H9 (cell line): ENCODE measurements at regions not wholly inside any gene's neighbourhood (a gene's known extent, or its start where the extent isn't known, plus 50 kb on each side); places are given as distances from the start of the nearest gene placed in this dataset.

Experiments used
- DNase-seq: peaks from one replicate; pipeline ENCODE4 v3.0.0-alpha.2; 2017
- H2AFZ ChIP-seq: one replicate; pipeline ENCODE4 v1.6.1; 2013; ENCODE audit warnings: mild to moderate bottlenecking, low read length, control low read depth, moderate library complexity
- H2AK5ac ChIP-seq: 2 replicates; pipeline ENCODE4 v1.6.1; 2013; ENCODE audit warnings: low read length, control low read depth, mixed read lengths; ENCODE audit not compliant: insufficient read length
- H2BK120ac ChIP-seq: one replicate; pipeline ENCODE4 v1.6.1; 2013; ENCODE audit warnings: low read depth, mild to moderate bottlenecking, low read length, control low read depth, inconsistent platforms; ENCODE audit not compliant: poor library complexity, severe bottlenecking
- H2BK12ac ChIP-seq: 2 replicates; pipeline ENCODE4 v1.6.1; 2013; ENCODE audit warnings: low read length, control low read depth, mixed read lengths, low read depth; ENCODE audit not compliant: insufficient read length
- H2BK15ac ChIP-seq: 2 replicates; pipeline ENCODE4 v1.6.1; 2013; ENCODE audit warnings: low read depth, low read length, control low read depth
- H2BK20ac ChIP-seq: one replicate; pipeline ENCODE4 v1.6.1; 2013; ENCODE audit warnings: low read depth, mild to moderate bottlenecking, low read length, control low read depth, inconsistent platforms; ENCODE audit not compliant: poor library complexity, severe bottlenecking
- H2BK5ac ChIP-seq: 2 replicates; pipeline ENCODE4 v1.6.1; 2013; ENCODE audit warnings: low read length, control low read depth, mixed read lengths; ENCODE audit not compliant: insufficient read length
- H3K14ac ChIP-seq: 2 replicates; pipeline ENCODE4 v1.6.1; 2013; ENCODE audit warnings: low read length, control low read depth; ENCODE audit not compliant: insufficient read depth
- H3K18ac ChIP-seq: 2 replicates; pipeline ENCODE4 v1.6.1; 2013; ENCODE audit warnings: low read depth, mild to moderate bottlenecking, mixed read lengths, low read length, control low read depth; ENCODE audit not compliant: insufficient read length
- H3K23ac ChIP-seq: 2 replicates; pipeline ENCODE4 v1.6.1; 2013; ENCODE audit warnings: low read length, control low read depth, mixed read lengths, low read depth; ENCODE audit not compliant: insufficient read length
- H3K23me2 ChIP-seq: 2 replicates; pipeline ENCODE4 v1.6.1; 2013; ENCODE audit warnings: low read depth, mild to moderate bottlenecking, mixed read lengths, low read length, control low read depth; ENCODE audit not compliant: insufficient read length, poor library complexity, severe bottlenecking
- H3K27ac ChIP-seq: 2 replicates; pipeline ENCODE4 v1.5.1; 2013; ENCODE audit warnings: low read length, control low read depth, mixed read lengths, low read depth; ENCODE audit not compliant: insufficient read length
- H3K27me3 ChIP-seq: 2 replicates; pipeline ENCODE4 v1.6.1; 2013; ENCODE audit warnings: low read length, control low read depth, inconsistent platforms; ENCODE audit not compliant: insufficient read depth
- H3K4ac ChIP-seq: 2 replicates; pipeline ENCODE4 v1.6.1; 2013; ENCODE audit warnings: low read depth, mild to moderate bottlenecking, control low read depth, inconsistent platforms, low read length, moderate library complexity
- H3K4me1 ChIP-seq: 2 replicates; pipeline ENCODE4 v1.6.1; 2013; ENCODE audit warnings: low read length, control low read depth, inconsistent platforms; ENCODE audit not compliant: insufficient read depth
- H3K4me2 ChIP-seq: 2 replicates; pipeline ENCODE4 v1.6.1; 2013; ENCODE audit warnings: low read length, control low read depth, mixed read lengths; ENCODE audit not compliant: insufficient read length, insufficient read depth
- H3K56ac ChIP-seq: 2 replicates; pipeline ENCODE4 v1.6.1; 2013; ENCODE audit warnings: low read depth, mild to moderate bottlenecking, mixed read lengths, low read length, control low read depth; ENCODE audit not compliant: insufficient read length
- H3K79me1 ChIP-seq: 2 replicates; pipeline ENCODE4 v1.6.1; 2013; ENCODE audit warnings: low read depth, mild to moderate bottlenecking, moderate library complexity, low read length, control low read depth, inconsistent platforms; ENCODE audit not compliant: insufficient read depth, poor library complexity, severe bottlenecking
- H3K79me2 ChIP-seq: 2 replicates; pipeline ENCODE4 v1.6.1; 2013; ENCODE audit warnings: low read length, control low read depth, inconsistent platforms; ENCODE audit not compliant: insufficient read depth
- H3K9ac ChIP-seq: 2 replicates; pipeline ENCODE4 v1.6.1; 2013; ENCODE audit warnings: low read length, control low read depth, mixed read lengths; ENCODE audit not compliant: insufficient read length; ENCODE audit errors: extremely low read depth
- H3K9me3 ChIP-seq: one replicate; pipeline ENCODE4 v1.6.1; 2013; ENCODE audit warnings: low read depth, low read length, inconsistent platforms; ENCODE audit not compliant: control insufficient read depth
- H3T11ph ChIP-seq: one replicate; pipeline ENCODE4 v1.6.1; 2013; ENCODE audit warnings: mild to moderate bottlenecking, low read length, control low read depth, inconsistent platforms
- H4K20me1 ChIP-seq: one replicate; pipeline ENCODE4 v1.6.1; 2013; ENCODE audit not compliant: control insufficient read depth, insufficient read length, insufficient read depth
- H4K5ac ChIP-seq: 2 replicates; pipeline ENCODE4 v1.6.1; 2013; ENCODE audit warnings: low read depth, mild to moderate bottlenecking, mixed read lengths, low read length, control low read depth; ENCODE audit not compliant: insufficient read length
- H4K8ac ChIP-seq: replicated peaks from 2 replicates; pipeline ENCODE4 v1.6.1; 2013; ENCODE audit warnings: low read length, control low read depth, mixed read lengths, low read depth; ENCODE audit not compliant: insufficient read length
- H4K91ac ChIP-seq: 2 replicates; pipeline ENCODE4 v1.6.1; 2013; ENCODE audit warnings: low read depth, mild to moderate bottlenecking, moderate library complexity, mixed read lengths, low read length, control low read depth; ENCODE audit not compliant: insufficient read length
- H3K27ac Mint-ChIP-seq, 3 experiments: 2 replicates in 2 of 3; 3 replicates in 1 of 3; pipeline ENCODE4 v1.8.0; 2020 to 2021; ENCODE audit warnings: mixed read lengths in 3 of 3, mild to moderate bottlenecking in 1 of 3, moderate library complexity in 1 of 3
- H3K27me3 Mint-ChIP-seq: 2 replicates; pipeline ENCODE4 v1.8.0; 2021; ENCODE audit warnings: low read depth, mild to moderate bottlenecking, moderate library complexity, mixed read lengths
- H3K36me3 Mint-ChIP-seq, 3 experiments: 2 replicates in 2 of 3; 3 replicates in 1 of 3; pipeline ENCODE4 v1.8.0; 2020 to 2021; ENCODE audit warnings: low read depth in 3 of 3, mixed read lengths in 3 of 3; ENCODE audit not compliant: insufficient read depth in 1 of 3
- H3K4me1 Mint-ChIP-seq, 2 experiments: 2 replicates each; pipeline ENCODE4 v1.8.0; 2020; ENCODE audit warnings: mixed read lengths in 2 of 2
- H3K4me3 Mint-ChIP-seq, 2 experiments: 2 replicates in 1 of 2; 3 replicates in 1 of 2; pipeline ENCODE4 v1.8.0; 2020 to 2021; ENCODE audit warnings: mild to moderate bottlenecking in 2 of 2, mixed read lengths in 2 of 2, moderate library complexity in 1 of 2
- H3K9me3 Mint-ChIP-seq, 2 experiments: 2 replicates in 1 of 2; 3 replicates in 1 of 2; pipeline ENCODE4 v1.8.0; 2020; ENCODE audit warnings: mild to moderate bottlenecking in 2 of 2, mixed read lengths in 2 of 2, moderate library complexity in 1 of 2
- WGBS: extraction: QIAGEN DNeasy Blood & Tissue Kit; methylation state at CpG from one replicate; pipeline ENCODE4 v1.1.7; 2013; ENCODE audit warnings: missing lambda C conversion rate, low lambda C conversion rate, mixed read lengths; ENCODE audit not compliant: insufficient read length; ENCODE audit errors: extremely low coverage; 5-methylcytosine and 5-hydroxymethylcytosine counted together
- TF ChIP-seq, protein P1 (sequence below): fragments of 200-600 bp; sonication (generic); conservative IDR thresholded peaks from 3 replicates; pipeline ENCODE4 v1.8.0; 2021; ENCODE audit warnings: antibody characterized with exemption, mild to moderate bottlenecking

DNA sequence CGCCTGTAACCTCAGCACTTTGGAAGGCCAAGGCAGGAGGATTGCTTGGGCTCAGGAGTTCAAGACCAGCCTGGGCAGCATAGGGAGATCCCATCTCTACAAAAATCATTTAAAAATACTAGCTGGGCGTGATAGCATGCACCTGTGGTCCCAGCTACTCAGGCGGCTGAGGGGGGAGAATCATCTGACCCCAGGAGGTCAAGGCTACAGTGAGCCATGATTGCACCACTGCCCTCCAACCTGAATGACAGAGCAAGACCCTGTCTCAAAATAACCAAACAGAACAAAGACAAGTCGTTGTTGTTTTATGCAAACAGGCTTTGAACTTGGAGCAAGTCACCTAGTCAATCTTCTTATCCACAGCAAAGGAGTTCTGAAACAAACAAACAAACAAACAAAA lies 82.0 kb upstream of the AKAP13 start:
- no peaks in the 10 kb centered on the region for H3K23me2 ChIP-seq
- Mint-ChIP-seq H3K4me1 (peaks cover 3 to 8% of the 10 kb centered on the region in 2 experiments), H3K4me3 (no peak overlapping the region), H3K27ac (no peak overlapping the region), H3K9me3 (no peaks in the 10 kb centered on the region; a peak in 1 of 5 replicates), H3K27me3 (peaks cover 4% of the 10 kb centered on the region; the same call in 1 of the 2 replicates), H3K36me3 (no peaks in the 10 kb centered on the region)
- no peak overlapping the region for H3K56ac ChIP-seq
- H2AK5ac ChIP-seq = no peak overlapping the region
- H2BK15ac ChIP-seq = no peak overlapping the region
- no peaks in the 10 kb centered on the region for H3K4me1 ChIP-seq
- no peak overlapping the region for H3K9ac ChIP-seq
- no peak overlapping the region for H4K91ac ChIP-seq
- no peak overlapping the region for H4K5ac ChIP-seq
- H4K20me1 ChIP-seq = no peaks in the 10 kb centered on the region
- TF ChIP-seq, protein P1, sequence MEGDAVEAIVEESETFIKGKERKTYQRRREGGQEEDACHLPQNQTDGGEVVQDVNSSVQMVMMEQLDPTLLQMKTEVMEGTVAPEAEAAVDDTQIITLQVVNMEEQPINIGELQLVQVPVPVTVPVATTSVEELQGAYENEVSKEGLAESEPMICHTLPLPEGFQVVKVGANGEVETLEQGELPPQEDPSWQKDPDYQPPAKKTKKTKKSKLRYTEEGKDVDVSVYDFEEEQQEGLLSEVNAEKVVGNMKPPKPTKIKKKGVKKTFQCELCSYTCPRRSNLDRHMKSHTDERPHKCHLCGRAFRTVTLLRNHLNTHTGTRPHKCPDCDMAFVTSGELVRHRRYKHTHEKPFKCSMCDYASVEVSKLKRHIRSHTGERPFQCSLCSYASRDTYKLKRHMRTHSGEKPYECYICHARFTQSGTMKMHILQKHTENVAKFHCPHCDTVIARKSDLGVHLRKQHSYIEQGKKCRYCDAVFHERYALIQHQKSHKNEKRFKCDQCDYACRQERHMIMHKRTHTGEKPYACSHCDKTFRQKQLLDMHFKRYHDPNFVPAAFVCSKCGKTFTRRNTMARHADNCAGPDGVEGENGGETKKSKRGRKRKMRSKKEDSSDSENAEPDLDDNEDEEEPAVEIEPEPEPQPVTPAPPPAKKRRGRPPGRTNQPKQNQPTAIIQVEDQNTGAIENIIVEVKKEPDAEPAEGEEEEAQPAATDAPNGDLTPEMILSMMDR = no peak
- DNase-seq = no peak
- H2AFZ ChIP-seq = no peak overlapping the region
- H2BK120ac ChIP-seq = no peak overlapping the region
- no peak overlapping the region for H3K23ac ChIP-seq
- no peak overlapping the region for H3K27ac ChIP-seq
- no peaks in the 10 kb centered on the region for H3K79me1 ChIP-seq
- H3K18ac ChIP-seq = no peak overlapping the region
- H4K8ac ChIP-seq = no peak overlapping the region
- no peak overlapping the region for H3K4me2 ChIP-seq
- no peak overlapping the region for H3K14ac ChIP-seq
- no CpG with 5 or more reads among the region's 4 CpGs for WGBS
- H3K79me2 ChIP-seq = no peaks in the 10 kb centered on the region
- no peak overlapping the region for H3K4ac ChIP-seq
- no peak overlapping the region for H3T11ph ChIP-seq
- no peaks in the 10 kb centered on the region for H3K9me3 ChIP-seq
- no peak overlapping the region for H2BK5ac ChIP-seq
- no peaks in the 10 kb centered on the region for H3K27me3 ChIP-seq
- H2BK20ac ChIP-seq = no peak overlapping the region
- H2BK12ac ChIP-seq = no peak overlapping the region
